ENCODE measurements at regions not wholly inside any gene's neighbourhood (a gene's known extent, or its start where the extent isn't known, plus 50 kb on each side); places are given as distances from the start of the nearest gene placed in this dataset.
"Not testable (repeated sequence)": the region's sequence is repeated elsewhere in the genome, so short reads cannot be mapped to it uniquely, and the experiment has no call there.

GRCh38 chr15:91611561-91612323, 241.8 kb upstream of the SLCO3A1 start:
- no peak for DNase-seq (ENCODE audit: low spot score)

- peak; percentile 31 for DNase-seq (ENCODE audit: low spot score)
Observed at GRCh38 chr15:91620229-91620628, 233.3 kb upstream of the SLCO3A1 start.

DNA sequence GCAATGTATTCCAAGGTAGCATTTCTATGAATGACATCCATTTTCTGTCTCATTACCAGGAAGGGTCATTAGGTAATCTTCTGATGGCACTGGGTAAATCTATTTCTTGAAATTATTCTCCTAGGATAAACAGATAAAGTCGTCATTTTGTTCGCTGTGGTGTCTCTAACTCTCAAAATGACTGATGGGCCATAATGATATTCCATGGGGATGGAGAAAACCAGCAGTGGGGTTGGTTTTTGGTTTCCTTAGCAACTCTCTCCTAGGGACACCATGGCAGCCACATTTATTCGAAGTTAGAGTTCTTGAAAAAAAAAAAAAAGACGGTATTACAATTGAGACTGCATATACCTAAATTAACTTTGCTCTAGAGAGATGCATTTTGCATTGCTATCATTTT, 231.3 kb upstream of the SLCO3A1 start:
- DNase-seq (ENCODE audit: low spot score): no peak

- DNase-seq (ENCODE audit: low spot score): no peak
Observed at GRCh38 chr15:91622711-91623342, 230.7 kb upstream of the SLCO3A1 start.

- DNase-seq (ENCODE audit: low spot score): no peak
Observed at GRCh38 chr15:91624353-91624968, 229.0 kb upstream of the SLCO3A1 start.

DNA sequence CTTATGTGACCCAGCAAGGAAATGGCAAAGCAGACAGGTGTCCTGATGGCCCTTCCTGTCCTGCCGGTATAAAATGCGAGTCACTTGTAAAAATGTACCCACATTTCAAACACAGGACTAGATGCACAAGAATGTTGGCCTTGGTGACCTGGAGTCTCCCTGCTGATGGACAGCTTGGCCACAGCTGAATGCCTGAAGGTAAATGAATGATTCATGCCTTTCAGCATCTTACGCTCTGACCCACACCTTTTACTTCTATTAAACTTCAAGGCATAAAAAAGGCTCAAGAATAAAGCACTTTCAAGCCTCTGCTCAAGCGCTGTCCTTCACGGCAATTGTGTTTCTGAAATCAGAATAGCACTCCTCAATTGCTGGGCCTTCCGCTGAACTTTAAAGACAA, 228.0 kb upstream of the SLCO3A1 start:
- no peak for DNase-seq (ENCODE audit: low spot score)

GRCh38 chr15:91627473-91628278, 225.8 kb upstream of the SLCO3A1 start:
- DNase-seq (ENCODE audit: low spot score): peak; percentile 72

- DNase-seq (ENCODE audit: low spot score): no peak
Observed at GRCh38 chr15:91630090-91630489, 223.4 kb upstream of the SLCO3A1 start.

DNA sequence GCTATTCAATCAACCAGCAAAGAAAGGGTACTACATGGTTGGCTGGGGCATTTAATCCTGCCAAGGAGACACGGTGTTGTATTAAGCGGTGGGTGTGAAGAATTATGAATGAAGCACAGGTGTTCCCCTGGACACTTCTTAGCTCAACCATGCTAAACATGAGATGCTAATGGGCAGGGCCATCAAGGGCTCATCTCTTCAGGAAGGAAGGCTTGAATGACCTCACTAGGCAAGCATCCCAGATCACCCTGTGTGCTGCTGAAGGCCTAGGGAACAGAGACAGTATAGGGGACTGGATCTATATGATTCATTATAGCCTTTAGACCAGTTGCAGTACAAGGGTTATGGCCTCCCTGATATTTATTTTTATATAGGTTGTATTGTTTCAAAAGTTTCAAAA, 221.3 kb upstream of the SLCO3A1 start:
- no peak for DNase-seq (ENCODE audit: low spot score)

DNA sequence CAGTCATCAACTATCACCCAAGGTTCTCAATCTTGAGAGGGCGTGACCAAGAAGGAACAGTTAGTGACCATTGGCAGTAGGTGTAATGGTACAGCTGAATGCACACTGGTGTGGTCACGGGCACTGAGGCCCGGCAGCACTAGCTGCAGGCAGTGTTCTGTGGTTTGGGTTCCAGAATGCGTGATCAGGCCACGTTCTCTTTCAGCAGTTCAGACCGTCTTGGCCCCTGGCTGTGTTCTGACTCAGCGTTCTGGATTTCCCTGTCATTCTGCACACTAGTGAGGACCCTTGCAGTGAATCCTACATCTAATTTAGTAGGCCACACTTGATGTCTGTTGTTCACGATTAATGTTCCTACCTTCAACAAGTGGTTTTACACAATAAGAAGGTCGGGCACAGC, 220.5 kb upstream of the SLCO3A1 start:
- no peak for DNase-seq (ENCODE audit: low spot score)

DNA sequence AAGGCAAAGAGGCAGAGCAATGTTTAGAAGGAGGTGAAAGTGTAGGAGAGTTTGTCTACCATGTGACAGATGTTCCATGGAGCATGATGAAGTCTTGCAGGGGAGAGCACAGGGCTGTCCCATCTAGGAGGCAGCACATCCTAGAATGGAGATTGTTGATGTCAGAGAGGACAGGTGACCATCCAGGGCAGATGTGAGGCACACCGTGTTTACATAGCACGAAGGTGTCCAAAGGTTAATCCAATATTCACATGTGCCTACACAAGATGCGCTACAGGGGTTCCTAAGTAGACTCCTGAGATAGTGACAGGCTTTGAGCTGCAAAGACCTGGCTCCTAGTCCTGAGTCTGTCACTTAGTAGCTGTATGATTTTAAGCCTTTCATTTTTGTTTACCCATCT, 219.3 kb upstream of the SLCO3A1 start:
- DNase-seq (ENCODE audit: low spot score): no peak

- DNase-seq (ENCODE audit: low spot score): no peak
Observed at GRCh38 chr15:91635080-91635479, 218.4 kb upstream of the SLCO3A1 start.

GRCh38 chr15:91635641-91636040, 217.9 kb upstream of the SLCO3A1 start:
- DNase-seq (ENCODE audit: low spot score): no peak

GRCh38 chr15:91649016-91649415, 204.5 kb upstream of the SLCO3A1 start:
- no peak for DNase-seq (ENCODE audit: low spot score)

GRCh38 chr15:91649831-91650321, 203.6 kb upstream of the SLCO3A1 start:
- no peak for DNase-seq (ENCODE audit: low spot score)

- DNase-seq (ENCODE audit: low spot score): no peak
Observed at GRCh38 chr15:91651251-91651650, 202.3 kb upstream of the SLCO3A1 start.

DNA sequence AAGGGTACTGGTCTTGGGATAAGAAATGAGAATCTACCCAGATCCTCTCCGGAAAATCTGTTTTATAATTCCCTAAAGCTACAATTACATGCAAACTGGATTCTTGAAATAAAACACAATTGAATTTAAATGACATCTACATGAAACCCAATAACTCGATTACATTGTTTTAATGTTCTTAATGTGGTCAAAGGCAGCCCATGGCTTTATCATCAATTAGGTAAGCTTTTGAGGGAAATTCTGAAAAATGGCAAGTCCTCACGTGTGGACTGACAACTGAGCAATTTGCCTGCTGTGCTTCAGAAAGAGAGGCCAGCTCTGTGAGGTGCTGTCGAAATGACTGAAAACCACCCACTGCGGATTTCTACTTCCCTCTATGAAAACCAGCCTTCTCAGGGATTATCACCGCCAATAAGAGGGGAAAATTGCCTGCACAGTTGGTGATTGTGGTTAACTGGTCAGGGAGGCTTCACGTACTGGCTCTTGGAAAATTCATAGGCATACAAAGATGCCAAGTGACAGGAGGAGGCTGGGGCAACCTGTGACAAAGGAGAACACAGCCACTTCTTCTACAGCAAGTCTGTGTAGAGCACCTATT, 200.8 kb upstream of the SLCO3A1 start:
- no peak for DNase-seq (ENCODE audit: low spot score)

GRCh38 chr15:91655563-91656290, 197.8 kb upstream of the SLCO3A1 start:
- not testable (repeated sequence) for DNase-seq (ENCODE audit: low spot score)

GRCh38 chr15:91660174-91660649, 193.3 kb upstream of the SLCO3A1 start:
- no peak for DNase-seq (ENCODE audit: low spot score)

GRCh38 chr15:91664224-91664836, 189.2 kb upstream of the SLCO3A1 start:
- no peak for DNase-seq (ENCODE audit: low spot score)

All from umbilical cord (tissue), 1 donor.